GM19438 (cell line): ENCODE measurements at regions not wholly inside any gene's neighbourhood (a gene's known extent, or its start where the extent isn't known, plus 50 kb on each side); places are given as distances from the start of the nearest gene placed in this dataset.

Source experiments
- ATAC-seq: cut with Tn5 transposase; IDR thresholded peaks from one replicate; pipeline ENCODE4 v1.9.1; 2021; ENCODE audit warnings: low read depth; ENCODE audit not compliant: unreplicated experiment

DNA sequence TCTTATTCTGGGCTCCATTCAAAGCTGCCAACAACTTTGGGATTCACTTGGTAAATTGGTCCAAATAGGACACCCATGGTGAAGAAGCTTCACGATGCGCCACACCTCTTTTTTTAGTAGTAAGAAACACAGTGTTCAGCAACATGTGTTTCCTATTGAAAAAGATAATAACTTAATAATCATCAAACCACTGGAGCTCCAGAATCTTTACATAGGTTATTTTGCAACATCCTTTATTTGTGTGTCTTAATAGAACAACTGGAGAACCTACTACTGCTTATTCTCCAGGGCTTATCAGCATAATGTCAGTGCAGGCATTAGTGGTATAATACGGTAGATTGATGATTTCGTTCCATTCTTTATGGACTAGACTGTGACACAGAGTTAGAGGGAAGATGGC, 63.3 kb upstream of the DAPK1 start:
- no peak for ATAC-seq

DNA sequence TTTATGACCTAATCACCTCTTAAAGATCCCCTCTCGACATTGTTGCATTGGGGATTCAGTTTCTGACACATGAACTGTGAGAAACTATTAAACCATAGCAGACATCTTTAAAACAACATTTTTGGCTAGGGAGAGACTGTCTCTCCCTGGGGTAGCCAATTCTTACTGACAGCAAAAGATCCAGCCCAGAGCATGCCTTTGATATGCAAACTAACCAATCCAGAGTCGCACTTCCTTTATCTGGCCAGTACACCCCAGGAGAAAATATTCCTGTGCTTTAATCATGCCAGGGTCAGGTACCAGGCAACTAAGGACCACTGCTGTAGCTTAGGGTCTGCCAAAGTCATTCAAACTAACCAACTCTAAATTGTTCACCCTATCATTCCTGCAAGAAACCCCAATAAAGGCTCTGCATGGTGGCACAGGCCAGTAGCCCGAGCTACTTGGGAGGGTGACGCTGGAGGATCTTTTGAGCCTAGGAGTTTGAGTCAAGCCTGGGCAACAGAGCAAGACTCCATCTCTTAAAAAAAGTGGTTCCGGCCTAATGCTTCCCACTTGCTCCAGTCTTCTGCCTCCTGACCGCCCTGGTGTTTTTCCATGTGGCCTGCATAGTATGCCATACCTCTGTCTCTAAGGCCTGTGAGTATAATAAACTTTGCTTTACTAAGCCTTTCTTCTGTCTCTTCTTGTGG, 62.3 kb upstream of the DAPK1 start:
- no peak for ATAC-seq

DNA sequence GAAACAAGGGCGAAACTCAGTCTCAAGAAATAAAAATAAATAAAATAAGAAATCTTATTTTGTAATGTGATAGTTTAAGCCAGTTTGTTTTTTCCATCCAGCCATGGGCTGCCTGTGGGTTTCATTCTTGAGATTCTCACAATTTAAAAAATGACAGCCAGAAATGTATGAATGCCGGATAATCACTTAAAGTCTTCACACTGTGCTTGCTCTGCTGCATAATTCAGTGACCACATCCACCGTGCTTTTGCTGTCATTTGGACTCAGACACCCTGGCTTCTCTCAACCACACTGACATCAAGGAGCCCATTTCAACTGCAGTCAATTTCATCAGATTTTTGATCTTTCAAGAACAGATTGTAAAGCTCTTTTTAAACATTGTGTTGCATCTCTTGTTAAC, 61.0 kb upstream of the DAPK1 start:
- ATAC-seq: no peak

DNA sequence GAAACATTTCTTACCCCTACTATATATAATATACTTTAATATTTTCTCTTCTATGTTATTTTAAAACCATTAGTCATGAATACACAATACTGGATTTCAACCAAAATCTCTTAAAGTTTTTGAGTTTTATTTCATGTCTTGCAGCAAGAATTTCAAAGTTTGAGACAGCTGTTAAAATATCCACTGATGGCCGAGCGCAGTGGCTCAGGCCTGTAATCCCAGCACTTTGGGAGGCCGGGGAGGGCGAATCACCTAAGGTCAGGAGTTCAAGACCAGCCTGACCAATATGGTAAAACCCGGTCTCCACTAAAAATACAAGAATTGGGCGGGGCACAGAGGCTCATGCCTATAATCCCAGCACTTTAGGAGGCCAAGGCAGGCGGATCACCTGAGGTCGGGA, 59.7 kb upstream of the DAPK1 start:
- ATAC-seq: no peak

DNA sequence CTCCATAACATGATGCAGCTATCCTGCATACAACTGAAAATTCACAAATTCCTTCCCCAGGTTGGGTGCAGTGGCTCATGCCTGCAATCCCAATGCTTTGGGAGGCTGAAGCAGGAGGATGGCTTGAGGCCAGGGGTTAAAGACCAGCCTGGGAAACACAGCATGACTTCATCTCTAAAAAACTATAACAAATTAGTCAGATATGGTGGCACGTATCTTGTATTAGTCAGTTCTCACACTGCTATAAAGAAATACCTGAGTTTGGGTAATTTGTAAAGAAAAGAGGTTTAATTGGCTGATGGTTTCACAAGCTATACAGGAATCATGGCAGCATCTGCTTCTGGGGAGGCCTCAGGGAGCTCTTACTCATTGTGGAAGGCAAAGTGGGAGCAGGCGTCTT, 56.4 kb upstream of the DAPK1 start:
- ATAC-seq: no peak

DNA sequence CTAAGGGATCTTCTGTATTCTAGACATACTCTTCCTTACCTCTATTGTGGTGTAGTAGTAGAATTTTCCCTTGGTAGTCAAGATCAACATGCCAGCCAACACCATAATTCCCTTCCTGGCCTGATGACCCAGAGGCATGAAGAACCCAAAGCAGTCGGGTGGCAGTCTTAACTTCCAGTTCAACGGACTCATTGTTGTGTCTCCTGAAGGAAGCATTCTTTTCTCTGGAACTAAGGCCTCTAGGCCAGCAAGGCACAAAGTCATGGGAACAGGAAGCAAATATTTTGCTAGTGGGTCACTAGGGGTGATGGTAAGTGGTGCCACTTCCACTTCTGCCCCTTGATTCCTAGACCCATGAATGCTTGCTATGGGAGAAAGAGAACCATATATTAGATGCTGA, 55.2 kb upstream of the DAPK1 start:
- ATAC-seq: no peak

DNA sequence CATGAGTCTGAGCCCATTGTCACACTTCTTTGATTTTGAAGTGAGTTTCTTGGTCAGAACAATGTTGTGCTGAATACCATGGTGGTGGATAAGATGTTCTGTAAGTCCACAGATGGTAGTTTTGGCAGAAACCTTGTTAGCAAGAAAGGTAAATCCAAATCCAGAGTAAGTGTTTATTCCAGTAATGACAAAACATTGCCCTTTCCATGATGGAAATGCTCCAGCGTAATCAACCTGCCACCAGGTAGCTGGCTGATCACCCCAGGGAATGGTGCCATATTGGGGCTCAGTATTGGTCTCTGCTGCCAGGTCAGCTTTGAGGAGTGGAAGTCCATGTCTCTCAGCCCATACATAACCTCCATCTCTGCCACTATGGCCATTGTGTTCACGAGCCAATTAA, 54.7 kb upstream of the DAPK1 start:
- no peak for ATAC-seq

DNA sequence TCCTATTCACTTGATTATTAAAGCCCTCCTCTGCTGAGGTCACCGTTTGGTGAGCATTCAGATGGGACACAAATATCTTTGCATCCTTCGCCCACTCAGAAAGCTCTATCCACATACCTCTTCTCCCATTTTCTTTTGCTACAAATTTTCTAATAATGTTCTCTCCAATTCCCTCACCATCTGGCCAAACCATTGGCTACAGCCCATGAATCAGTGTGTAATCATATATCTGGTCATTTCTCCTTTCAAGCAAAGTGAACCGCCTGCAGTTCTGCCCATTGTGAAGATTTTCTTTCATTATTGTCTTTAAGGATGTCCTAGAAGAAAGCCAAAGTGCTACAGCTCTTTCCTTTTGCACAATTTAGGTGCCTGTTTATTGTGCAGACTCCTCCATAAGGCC, 54.2 kb upstream of the DAPK1 start:
- ATAC-seq: no peak

DNA sequence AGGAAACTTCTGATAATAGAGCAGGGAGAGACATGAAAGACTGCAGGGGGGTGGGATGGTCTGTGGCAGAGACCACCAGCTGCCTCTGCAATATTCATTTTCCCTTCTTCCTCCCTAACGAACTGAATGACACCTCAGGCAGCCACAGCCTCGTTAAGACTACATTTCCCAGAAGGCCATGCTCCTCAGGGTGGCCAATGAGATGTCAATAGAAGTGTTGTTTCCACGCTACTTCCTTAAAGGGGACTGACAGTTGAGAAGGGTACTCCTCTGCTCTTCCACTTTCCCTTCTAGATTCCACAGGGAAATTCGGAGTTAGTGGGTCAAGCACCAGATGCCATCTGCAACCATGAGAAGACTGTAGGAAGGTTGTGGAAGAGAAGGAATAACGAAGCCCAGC, 52.0 kb upstream of the DAPK1 start:
- ATAC-seq: peak; percentile 98

DNA sequence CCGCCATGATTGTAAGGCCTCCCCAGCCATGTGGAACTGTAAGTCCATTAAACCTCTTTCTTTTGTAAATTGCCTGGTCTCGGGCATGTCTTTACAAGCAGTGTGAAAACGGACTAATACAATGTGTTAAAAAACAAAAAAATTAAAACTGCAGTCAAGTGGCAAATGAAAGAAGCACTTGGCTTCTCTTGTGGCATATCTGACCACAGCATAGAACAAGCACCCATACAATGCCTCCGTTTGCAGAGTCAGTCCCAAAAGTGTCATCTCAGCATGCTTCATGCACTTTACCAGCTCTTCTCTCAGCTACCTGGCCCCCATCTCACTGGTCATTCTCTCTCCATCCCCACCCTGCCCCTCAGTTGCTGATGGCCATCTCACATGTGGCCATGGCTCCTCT, 51.1 kb upstream of the DAPK1 start:
- no peak for ATAC-seq

DNA sequence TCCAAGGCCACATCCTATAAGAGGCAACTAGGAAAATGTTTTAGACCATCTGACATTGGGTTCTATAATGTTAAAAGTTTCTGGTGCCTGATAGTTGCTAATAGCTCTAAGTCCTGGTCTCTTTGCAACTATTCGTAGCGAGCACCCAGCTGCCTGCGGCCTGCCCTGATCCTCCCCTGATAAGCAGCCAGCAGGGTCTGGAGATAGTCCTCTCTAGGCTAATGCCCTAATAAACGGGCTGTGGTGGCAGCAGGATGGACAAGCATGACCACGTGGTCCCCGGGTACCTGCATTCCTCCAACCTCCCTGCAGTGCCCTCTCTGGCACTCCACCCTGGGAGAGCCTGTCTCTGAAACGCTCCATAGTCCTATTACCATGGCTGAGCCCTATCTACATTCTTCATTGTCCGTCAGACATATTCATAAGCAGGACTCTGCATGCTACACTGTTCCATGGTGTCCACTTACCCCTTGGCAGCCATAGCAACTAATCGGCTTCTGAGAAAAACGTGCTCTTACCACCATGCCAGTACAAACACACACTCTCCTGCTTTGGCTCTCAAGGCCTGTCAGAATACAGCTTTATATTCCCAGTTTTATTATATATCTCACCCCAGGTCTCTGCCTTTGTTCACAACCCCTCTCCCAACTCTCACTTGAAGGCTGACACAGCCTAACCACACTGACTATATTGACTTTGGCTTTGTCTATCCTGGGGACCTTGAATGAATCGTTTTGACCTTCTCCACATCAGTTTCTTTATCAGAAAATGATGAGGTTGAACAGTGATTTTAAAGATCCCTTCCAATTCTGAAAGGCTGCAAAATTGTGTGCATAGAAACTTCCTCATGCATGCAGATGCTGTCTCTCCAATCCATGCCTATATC, 49.9 kb upstream of the DAPK1 start:
- no peak for ATAC-seq
